ENCODE measurements at regions not wholly inside any gene's neighbourhood (a gene's known extent, or its start where the extent isn't known, plus 50 kb on each side); places are given as distances from the start of the nearest gene placed in this dataset.

DNA sequence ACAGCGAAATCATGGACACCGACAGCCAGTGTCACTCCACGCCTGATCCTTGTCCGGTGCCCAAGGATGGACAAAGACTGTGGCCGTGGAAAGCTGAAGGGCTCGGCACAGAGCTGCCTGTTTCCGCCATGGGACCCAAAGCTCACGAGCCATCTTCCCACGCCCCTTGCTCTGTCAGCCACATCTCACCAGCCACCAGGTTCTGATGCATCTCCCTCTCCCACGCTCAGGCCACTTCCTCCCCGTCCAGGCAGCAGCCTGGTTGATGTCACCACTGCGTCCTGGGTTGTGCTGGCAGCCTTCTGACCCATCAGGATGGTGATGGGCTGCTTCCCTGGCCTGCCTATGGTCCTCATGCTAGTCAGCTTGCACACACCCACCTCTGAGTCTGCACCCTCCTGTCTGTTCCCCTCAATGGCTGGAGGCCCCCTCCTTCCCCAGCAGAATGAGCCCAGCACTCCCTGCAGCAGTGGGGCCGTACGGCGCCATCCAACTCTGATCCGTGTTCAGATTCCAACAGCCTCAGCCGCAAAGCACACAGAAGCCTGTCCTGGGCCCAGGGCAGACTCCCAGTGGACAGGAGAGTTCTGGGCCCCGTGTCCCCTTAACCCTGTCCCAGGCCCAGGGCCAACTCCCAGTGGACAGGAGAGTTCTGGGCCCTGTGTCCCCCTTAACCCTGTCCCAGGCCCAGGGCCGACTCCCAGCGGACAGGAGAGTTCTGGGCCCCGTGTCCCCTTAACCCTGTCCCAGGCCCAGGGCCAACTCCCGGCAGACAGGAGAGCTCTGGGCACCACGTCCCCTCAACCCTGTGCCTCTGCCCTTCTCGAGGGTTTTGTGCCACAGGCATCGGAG lies 259.5 kb downstream of the BRD1 start:
- TF ChIP-seq, protein P1, sequence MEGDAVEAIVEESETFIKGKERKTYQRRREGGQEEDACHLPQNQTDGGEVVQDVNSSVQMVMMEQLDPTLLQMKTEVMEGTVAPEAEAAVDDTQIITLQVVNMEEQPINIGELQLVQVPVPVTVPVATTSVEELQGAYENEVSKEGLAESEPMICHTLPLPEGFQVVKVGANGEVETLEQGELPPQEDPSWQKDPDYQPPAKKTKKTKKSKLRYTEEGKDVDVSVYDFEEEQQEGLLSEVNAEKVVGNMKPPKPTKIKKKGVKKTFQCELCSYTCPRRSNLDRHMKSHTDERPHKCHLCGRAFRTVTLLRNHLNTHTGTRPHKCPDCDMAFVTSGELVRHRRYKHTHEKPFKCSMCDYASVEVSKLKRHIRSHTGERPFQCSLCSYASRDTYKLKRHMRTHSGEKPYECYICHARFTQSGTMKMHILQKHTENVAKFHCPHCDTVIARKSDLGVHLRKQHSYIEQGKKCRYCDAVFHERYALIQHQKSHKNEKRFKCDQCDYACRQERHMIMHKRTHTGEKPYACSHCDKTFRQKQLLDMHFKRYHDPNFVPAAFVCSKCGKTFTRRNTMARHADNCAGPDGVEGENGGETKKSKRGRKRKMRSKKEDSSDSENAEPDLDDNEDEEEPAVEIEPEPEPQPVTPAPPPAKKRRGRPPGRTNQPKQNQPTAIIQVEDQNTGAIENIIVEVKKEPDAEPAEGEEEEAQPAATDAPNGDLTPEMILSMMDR (IDR thresholded peaks at IDR 0.05; ENCODE audit: low read depth, low read length, missing control alignments) = no peak
- no peak for DNase-seq (ENCODE audit: low read depth)
- in situ Hi-C loops (cut with HindIII; ENCODE audit: low sequenced_read_pairs) = no loop called here
- no peak overlapping the region for H3K4me3 ChIP-seq (ENCODE audit: low read depth, low read length)

DNA sequence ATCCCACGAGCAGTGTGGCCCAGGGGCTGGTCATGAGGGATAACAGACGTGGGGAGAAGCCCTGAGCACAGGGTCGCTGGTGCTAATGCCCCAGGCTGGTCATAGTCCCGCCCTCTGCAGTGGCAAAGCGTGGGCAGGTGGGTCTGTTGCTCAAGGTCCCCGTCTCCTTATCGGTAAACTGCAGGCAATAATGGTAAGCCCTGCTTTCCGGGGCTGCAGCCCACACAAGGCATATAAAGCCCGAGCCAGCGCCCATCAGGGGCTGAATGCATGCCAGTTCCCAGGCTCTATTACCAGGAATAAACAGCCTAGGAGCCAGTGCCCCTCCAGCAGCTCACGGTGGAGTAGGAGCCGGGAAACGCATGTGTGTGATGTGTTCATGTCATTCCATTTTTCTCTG lies 261.0 kb downstream of the BRD1 start:
- no peak overlapping the region for H3K4me3 ChIP-seq (ENCODE audit: low read depth, low read length)
- DNase-seq (ENCODE audit: low read depth) = no peak
- in situ Hi-C loops (cut with HindIII; ENCODE audit: low sequenced_read_pairs) = no loop called here
- TF ChIP-seq, protein P1 (IDR thresholded peaks at IDR 0.05; ENCODE audit: low read depth, low read length, missing control alignments) = no peak

DNA sequence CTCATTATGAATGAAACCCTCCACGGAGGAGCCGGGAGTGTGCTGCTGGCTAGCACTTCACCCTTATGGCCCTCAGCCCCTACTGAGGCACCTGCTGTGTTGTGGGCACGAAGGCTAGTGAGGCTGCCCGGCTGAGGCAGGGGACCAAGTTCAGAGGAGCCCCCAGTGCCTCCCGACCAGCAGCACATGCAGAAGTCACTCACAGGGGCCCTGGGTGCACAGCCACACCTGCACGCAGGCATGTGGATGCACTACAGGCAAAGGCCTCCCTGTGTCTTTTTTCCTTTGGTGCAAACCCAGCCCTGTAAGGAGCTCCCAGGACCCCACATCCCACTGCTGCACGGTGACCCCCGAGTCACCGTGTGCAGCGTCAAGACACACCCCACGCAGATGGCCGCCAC lies 261.5 kb downstream of the BRD1 start:
- in situ Hi-C loops (cut with HindIII; ENCODE audit: low sequenced_read_pairs) = no loop called here
- TF ChIP-seq, protein P1 (IDR thresholded peaks at IDR 0.05; ENCODE audit: low read depth, low read length, missing control alignments) = no peak
- DNase-seq (ENCODE audit: low read depth) = no peak
- H3K4me3 ChIP-seq (ENCODE audit: low read depth, low read length) = no peak overlapping the region

DNA sequence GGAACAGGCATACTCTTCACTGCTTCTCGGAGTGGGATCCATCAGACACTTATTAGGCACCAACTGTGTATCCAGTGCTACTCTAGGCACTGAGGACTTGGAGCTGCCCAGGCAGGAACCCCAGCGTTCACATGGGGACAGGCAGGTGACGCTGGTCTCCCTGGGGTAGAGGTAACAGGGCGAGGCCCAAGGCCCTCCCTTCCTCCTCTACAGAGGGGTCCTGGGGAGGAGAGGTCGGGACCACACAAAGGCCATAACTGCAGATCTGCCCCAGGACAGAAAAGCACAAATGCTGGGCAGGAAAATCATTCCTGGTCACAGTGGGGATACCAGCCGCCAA lies 262.2 kb downstream of the BRD1 start:
- in situ Hi-C loops (cut with HindIII; ENCODE audit: low sequenced_read_pairs) = no loop called here
- TF ChIP-seq, protein P1 (IDR thresholded peaks at IDR 0.05; ENCODE audit: low read depth, low read length, missing control alignments) = no peak
- H3K4me3 ChIP-seq (ENCODE audit: low read depth, low read length) = no peak overlapping the region
- DNase-seq (ENCODE audit: low read depth) = no peak

DNA sequence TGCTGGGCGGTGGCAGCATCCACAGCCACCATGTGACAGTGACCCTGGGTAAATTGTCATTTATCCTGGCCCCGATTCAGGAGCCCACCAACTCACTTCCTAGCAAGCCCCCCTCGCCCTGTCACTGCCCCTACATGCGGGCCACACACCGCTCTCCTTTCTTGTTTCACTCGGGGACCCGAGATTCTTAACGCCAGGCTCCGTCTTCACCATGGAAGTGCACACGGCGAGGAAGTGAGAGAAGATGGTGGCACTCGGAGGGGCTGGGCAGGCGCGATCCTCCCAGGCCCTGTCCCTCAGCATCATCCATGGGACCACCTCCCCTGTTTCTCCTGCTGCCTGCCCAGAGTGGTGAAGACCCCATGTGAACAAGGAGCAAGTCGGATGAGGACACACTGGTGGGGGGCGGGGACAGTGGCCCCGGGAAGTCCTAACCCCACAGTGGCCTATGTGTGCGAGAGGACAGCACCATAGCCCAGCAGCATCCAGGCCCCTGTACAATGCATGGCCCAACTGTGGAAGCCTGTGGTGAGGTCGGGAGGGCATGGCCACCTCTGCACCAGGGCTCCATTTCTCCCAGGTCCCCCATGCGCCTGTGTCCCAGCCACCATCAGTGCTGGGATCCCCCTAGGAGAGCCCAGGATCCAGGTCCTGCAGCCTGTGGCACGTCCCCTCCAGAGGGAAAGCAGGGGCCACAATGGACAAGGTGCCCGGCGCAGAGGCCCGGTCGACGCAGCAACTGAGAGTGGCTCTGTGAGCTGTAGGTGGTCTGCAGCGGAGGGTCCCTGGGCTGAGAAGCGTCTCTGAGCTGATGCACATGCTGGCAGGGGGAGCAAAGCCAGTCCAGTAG lies 262.8 kb downstream of the BRD1 start:
- in situ Hi-C loops (cut with HindIII; ENCODE audit: low sequenced_read_pairs) = no loop called here
- DNase-seq (ENCODE audit: low read depth) = no peak
- no peak overlapping the region for H3K4me3 ChIP-seq (ENCODE audit: low read depth, low read length)
- TF ChIP-seq, protein P1 (IDR thresholded peaks at IDR 0.05; ENCODE audit: low read depth, low read length, missing control alignments) = no peak

DNA sequence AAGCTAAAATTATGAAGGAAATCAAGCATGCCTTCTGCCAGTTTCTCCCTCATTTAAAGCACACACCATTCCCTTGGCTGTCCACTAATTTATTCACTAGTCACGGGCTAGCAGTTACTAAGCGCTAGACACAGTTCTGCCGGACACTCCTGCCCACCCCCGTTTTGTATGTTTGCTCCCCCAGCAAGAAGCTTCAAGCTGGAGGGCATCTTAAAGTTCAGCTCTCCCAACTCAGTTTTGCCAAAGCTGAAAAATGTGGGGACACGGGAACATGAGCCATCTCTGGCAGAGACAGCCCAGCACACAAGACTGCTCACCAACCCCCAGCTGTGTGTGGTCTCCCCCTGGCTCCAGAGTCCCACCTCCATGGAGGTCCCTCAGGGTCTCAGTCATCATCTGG lies 263.6 kb downstream of the BRD1 start:
- no peak overlapping the region for H3K4me3 ChIP-seq (ENCODE audit: low read depth, low read length)
- in situ Hi-C loops (cut with HindIII; ENCODE audit: low sequenced_read_pairs) = no loop called here
- no peak for DNase-seq (ENCODE audit: low read depth)
- TF ChIP-seq, protein P1 (IDR thresholded peaks at IDR 0.05; ENCODE audit: low read depth, low read length, missing control alignments) = no peak
